ENCODE measurements at regions not wholly inside any gene's neighbourhood (a gene's known extent, or its start where the extent isn't known, plus 50 kb on each side); places are given as distances from the start of the nearest gene placed in this dataset.

GRCh38 chr6:133083248-133083967 lies 157.7 kb upstream of the EYA4 start:
- H3K27ac ChIP-seq (ENCODE audit: insufficient read depth, low read depth, low read length): no peak overlapping the region
- DNase-seq (ENCODE audit: low read depth, low spot score) (no peak), FAIRE-seq (no peak)
- no peaks in the 10 kb centered on the region for H3K4me1 ChIP-seq (ENCODE audit: control insufficient read depth, extremely low read depth, insufficient read depth, low read length)
- H4K20me1 ChIP-seq (replicated peaks; ENCODE audit: control insufficient read depth, extremely low read depth, insufficient read depth, low read length): no peaks in the 10 kb centered on the region
- ChIA-PET CTCF (no interaction called here), POLR2A (no interaction called here)
- dilution Hi-C loops (cut with MboI; ENCODE audit: extremely low pct_ligation_motif_present, low sequenced_read_pairs) (no loop called here), intact Hi-C loops (cut with micrococcal nuclease) (no loop called here)
- no peak overlapping the region for H3K9ac ChIP-seq (replicated peaks; ENCODE audit: extremely low read depth, insufficient read depth, low read length)
- no peaks in the 10 kb centered on the region for H3K9me3 ChIP-seq (replicated peaks; ENCODE audit: control insufficient read depth, insufficient read depth, low read length)
- H3K9me1 ChIP-seq (replicated peaks; ENCODE audit: control insufficient read depth, extremely low read depth, insufficient read depth, low read length): no peaks in the 10 kb centered on the region
- H3K79me2 ChIP-seq (ENCODE audit: control insufficient read depth, insufficient read depth, low read length): no peaks in the 10 kb centered on the region
- H3K4me3 ChIP-seq (replicated peaks in 1 of 3; ENCODE audit: insufficient read depth in 1 of 3, low read depth in 1 of 3, low read length in 3 of 3): no peak overlapping the region
- no peak overlapping the region for H2AFZ ChIP-seq (ENCODE audit: low read depth, low read length)
- no peak for TF ChIP-seq MYC (IDR thresholded peaks at IDR 0.05; ENCODE audit: low read depth, low read length)
- no peak for TF ChIP-seq CTCF (IDR thresholded peaks at IDR 0.05; ENCODE audit: extremely low read depth in 1 of 2, insufficient read depth in 1 of 2, low read depth in 1 of 2, low read length in 2 of 2)
- TF ChIP-seq JUN (IDR thresholded peaks at IDR 0.05; ENCODE audit: borderline replicate concordance, insufficient read depth, insufficient read length, low read depth): no peak
- TF ChIP-seq POLR2AphosphoS5 (IDR thresholded peaks at IDR 0.05; ENCODE audit: insufficient read depth, low read depth, low read length): no peak
- H3K27me3 ChIP-seq (ENCODE audit: control insufficient read depth in 2 of 2, insufficient read depth in 2 of 2, low read length in 2 of 2): no peaks in the 10 kb centered on the region
- no peak overlapping the region for H3K4me2 ChIP-seq (ENCODE audit: insufficient read depth, low read length)
- H3K36me3 ChIP-seq (ENCODE audit: control insufficient read depth in 2 of 2, extremely low read depth in 1 of 2, insufficient read depth in 2 of 2, low read length in 2 of 2): no peaks in the 10 kb centered on the region
- no TSS peak for BruUV-seq (replicated peaks)

GRCh38 chr6:133085471-133085870 lies 155.7 kb upstream of the EYA4 start:
- H3K36me3 ChIP-seq (ENCODE audit: control insufficient read depth in 2 of 2, extremely low read depth in 1 of 2, insufficient read depth in 2 of 2, low read length in 2 of 2): no peaks in the 10 kb centered on the region
- H3K27ac ChIP-seq (ENCODE audit: insufficient read depth, low read depth, low read length): no peak overlapping the region
- H2AFZ ChIP-seq (ENCODE audit: low read depth, low read length): no peak overlapping the region
- ChIA-PET CTCF (interaction anchor here (1.3 kb wide), 1 partner anchor 12 kb away, joined by 3 read pairs; no protein-coding TSS in a partner anchor), POLR2A (no interaction called here)
- H3K9me1 ChIP-seq (replicated peaks; ENCODE audit: control insufficient read depth, extremely low read depth, insufficient read depth, low read length): no peaks in the 10 kb centered on the region
- H3K9ac ChIP-seq (replicated peaks; ENCODE audit: extremely low read depth, insufficient read depth, low read length): no peak overlapping the region
- no peak for FAIRE-seq
- H3K4me2 ChIP-seq (ENCODE audit: insufficient read depth, low read length): no peak overlapping the region
- intact Hi-C loops (cut with micrococcal nuclease) (no loop called here), dilution Hi-C loops (cut with MboI; ENCODE audit: extremely low pct_ligation_motif_present, low sequenced_read_pairs) (no loop called here)
- no peaks in the 10 kb centered on the region for H3K79me2 ChIP-seq (ENCODE audit: control insufficient read depth, insufficient read depth, low read length)
- BruUV-seq (replicated peaks): no TSS peak
- H3K27me3 ChIP-seq (ENCODE audit: control insufficient read depth in 2 of 2, insufficient read depth in 2 of 2, low read length in 2 of 2): no peaks in the 10 kb centered on the region
- TF ChIP-seq FOS (IDR thresholded peaks at IDR 0.05; ENCODE audit: borderline replicate concordance, insufficient read depth, low read length): no peak
- TF ChIP-seq CTCF (IDR thresholded peaks at IDR 0.05; ENCODE audit: extremely low read depth in 1 of 2, insufficient read depth in 1 of 2, low read depth in 1 of 2, low read length in 2 of 2): no peak
- no peak for TF ChIP-seq POLR2AphosphoS5 (IDR thresholded peaks at IDR 0.05; ENCODE audit: insufficient read depth, low read depth, low read length)
- TF ChIP-seq POLR2A (IDR thresholded peaks at IDR 0.05; ENCODE audit: low read depth, low read length): no peak
- TF ChIP-seq GATA2 (IDR thresholded peaks at IDR 0.05; ENCODE audit: insufficient read depth, insufficient read length, low read depth, low read length): no peak
- no peak for TF ChIP-seq MAX (IDR thresholded peaks at IDR 0.05; ENCODE audit: insufficient read depth, insufficient read length)
- TF ChIP-seq EZH2 (IDR thresholded peaks at IDR 0.05; ENCODE audit: borderline replicate concordance, low read depth, low read length, severe bottlenecking): no peak
- no peak for TF ChIP-seq MYC (IDR thresholded peaks at IDR 0.05; ENCODE audit: low read depth, low read length)
- H3K4me3 ChIP-seq (replicated peaks in 1 of 3; ENCODE audit: insufficient read depth in 1 of 3, low read depth in 1 of 3, low read length in 3 of 3): no peak overlapping the region
- H3K4me1 ChIP-seq (ENCODE audit: control insufficient read depth, extremely low read depth, insufficient read depth, low read length): no peaks in the 10 kb centered on the region
- no peak for DNase-seq (ENCODE audit: low read depth, low spot score)
- H3K9me3 ChIP-seq (replicated peaks; ENCODE audit: control insufficient read depth, insufficient read depth, low read length): no peaks in the 10 kb centered on the region
- H4K20me1 ChIP-seq (replicated peaks; ENCODE audit: control insufficient read depth, extremely low read depth, insufficient read depth, low read length): no peaks in the 10 kb centered on the region

All from endothelial cell of umbilical vein (primary cell).